ENCODE measurements at regions not wholly inside any gene's neighbourhood (a gene's known extent, or its start where the extent isn't known, plus 50 kb on each side); places are given as distances from the start of the nearest gene placed in this dataset.

DNA sequence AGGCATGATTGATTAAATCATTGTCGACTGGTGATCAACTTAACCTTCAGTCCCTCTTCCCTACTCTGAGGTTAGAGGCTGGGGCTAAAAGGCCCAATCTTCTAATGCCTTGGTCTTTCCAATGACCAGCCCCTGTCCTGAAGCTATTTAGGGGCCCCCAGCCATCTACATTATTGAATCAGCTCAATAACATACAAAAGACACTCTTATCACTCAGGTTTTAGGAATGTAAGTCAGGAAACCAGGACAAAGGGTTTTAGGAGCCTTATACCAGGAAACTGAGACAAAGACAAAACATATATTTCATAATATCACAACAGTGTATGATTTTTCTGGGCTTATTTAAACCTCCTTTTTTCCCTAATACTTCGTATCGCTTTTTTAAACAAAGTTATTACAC, 198.6 kb downstream of the RNF152 start:
- H3K27ac Mint-ChIP-seq = no peak overlapping the region
- peaks cover 30% of the 10 kb centered on the region for H3K4me1 Mint-ChIP-seq (ENCODE audit: low read depth)
- TF ChIP-seq, protein P1, sequence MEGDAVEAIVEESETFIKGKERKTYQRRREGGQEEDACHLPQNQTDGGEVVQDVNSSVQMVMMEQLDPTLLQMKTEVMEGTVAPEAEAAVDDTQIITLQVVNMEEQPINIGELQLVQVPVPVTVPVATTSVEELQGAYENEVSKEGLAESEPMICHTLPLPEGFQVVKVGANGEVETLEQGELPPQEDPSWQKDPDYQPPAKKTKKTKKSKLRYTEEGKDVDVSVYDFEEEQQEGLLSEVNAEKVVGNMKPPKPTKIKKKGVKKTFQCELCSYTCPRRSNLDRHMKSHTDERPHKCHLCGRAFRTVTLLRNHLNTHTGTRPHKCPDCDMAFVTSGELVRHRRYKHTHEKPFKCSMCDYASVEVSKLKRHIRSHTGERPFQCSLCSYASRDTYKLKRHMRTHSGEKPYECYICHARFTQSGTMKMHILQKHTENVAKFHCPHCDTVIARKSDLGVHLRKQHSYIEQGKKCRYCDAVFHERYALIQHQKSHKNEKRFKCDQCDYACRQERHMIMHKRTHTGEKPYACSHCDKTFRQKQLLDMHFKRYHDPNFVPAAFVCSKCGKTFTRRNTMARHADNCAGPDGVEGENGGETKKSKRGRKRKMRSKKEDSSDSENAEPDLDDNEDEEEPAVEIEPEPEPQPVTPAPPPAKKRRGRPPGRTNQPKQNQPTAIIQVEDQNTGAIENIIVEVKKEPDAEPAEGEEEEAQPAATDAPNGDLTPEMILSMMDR (IDR thresholded peaks at IDR 0.05; ENCODE audit: unreplicated experiment) = no peak
- no peak for DNase-seq (ENCODE audit: low spot score, unreplicated experiment)
- peaks cover 2% of the 10 kb centered on the region for H3K36me3 Mint-ChIP-seq (ENCODE audit: insufficient read depth)
- no peak overlapping the region for H3K4me3 Mint-ChIP-seq (ENCODE audit: low read depth)
- H3K27me3 Mint-ChIP-seq = no peaks in the 10 kb centered on the region
- peaks cover 3% of the 10 kb centered on the region for H3K9me3 Mint-ChIP-seq (ENCODE audit: low read depth)

DNA sequence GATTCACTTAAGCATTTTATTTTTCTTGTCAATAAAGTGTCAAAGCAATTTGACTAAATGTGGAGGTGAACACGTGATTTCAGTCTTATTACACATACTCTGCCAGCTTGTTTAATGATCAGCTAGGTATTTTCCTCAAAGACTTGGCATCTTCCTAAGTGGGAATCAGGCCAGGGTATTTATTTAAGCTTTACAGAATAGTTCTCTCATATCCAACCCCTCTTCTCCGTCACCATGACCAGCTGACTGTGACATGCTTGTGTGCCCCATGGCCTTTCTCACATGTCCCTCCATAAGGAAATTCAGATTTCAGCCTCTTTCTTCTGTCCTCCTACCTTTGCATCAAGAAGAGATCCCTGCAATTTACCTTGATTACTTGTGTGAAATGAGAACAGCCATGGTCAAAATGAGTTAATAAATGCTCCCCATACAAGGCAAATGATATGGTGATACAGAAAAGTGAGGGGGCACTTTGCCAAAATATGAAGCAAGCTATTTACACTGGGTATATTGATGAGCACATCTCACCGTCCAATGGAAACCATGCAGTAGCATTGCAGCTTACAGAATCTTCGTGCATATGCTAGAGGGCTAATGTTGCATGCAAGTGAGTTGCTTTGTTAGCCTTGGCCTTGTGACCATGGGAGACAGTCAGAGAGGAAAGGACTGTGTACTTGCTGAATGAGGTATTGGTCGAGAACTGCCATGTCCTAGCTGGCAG, 202.2 kb downstream of the RNF152 start:
- no peak overlapping the region for H3K4me3 Mint-ChIP-seq (ENCODE audit: low read depth)
- no peaks in the 10 kb centered on the region for H3K27me3 Mint-ChIP-seq
- H3K9me3 Mint-ChIP-seq (ENCODE audit: low read depth) = peaks cover 9% of the 10 kb centered on the region
- DNase-seq (ENCODE audit: low spot score, unreplicated experiment) = no peak
- H3K36me3 Mint-ChIP-seq (ENCODE audit: insufficient read depth) = peaks cover 2% of the 10 kb centered on the region
- TF ChIP-seq, protein P1 (IDR thresholded peaks at IDR 0.05; ENCODE audit: unreplicated experiment) = no peak
- H3K27ac Mint-ChIP-seq = peak overlapping the region; percentile 13
- peaks cover 34% of the 10 kb centered on the region for H3K4me1 Mint-ChIP-seq (ENCODE audit: low read depth)

DNA sequence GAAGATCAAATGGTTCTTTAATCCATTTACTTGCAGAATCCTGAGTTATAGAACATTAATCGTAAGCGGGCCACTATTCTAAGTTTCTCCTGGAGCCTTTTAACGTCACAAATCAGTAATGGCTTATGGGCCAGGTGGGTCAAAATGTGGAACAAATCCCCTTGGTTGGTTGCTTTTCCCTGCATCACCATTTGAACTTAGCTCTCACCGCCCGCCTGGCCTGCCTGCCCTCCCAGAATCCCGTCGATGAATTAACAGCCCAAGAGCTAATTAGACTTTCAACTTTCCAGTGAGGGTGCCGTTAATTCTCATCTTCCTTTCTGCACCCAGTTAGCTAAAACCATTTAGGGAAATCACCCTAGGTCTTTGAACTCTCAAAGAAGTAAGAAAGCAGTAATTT, 205.5 kb downstream of the RNF152 start:
- H3K27ac Mint-ChIP-seq = no peak overlapping the region
- no peaks in the 10 kb centered on the region for H3K36me3 Mint-ChIP-seq (ENCODE audit: insufficient read depth)
- DNase-seq (ENCODE audit: low spot score, unreplicated experiment) = no peak
- peaks cover 8% of the 10 kb centered on the region for H3K9me3 Mint-ChIP-seq (ENCODE audit: low read depth)
- H3K27me3 Mint-ChIP-seq = no peaks in the 10 kb centered on the region
- peaks cover 21% of the 10 kb centered on the region for H3K4me1 Mint-ChIP-seq (ENCODE audit: low read depth)
- TF ChIP-seq, protein P1 (IDR thresholded peaks at IDR 0.05; ENCODE audit: unreplicated experiment) = no peak
- H3K4me3 Mint-ChIP-seq (ENCODE audit: low read depth) = no peak overlapping the region

DNA sequence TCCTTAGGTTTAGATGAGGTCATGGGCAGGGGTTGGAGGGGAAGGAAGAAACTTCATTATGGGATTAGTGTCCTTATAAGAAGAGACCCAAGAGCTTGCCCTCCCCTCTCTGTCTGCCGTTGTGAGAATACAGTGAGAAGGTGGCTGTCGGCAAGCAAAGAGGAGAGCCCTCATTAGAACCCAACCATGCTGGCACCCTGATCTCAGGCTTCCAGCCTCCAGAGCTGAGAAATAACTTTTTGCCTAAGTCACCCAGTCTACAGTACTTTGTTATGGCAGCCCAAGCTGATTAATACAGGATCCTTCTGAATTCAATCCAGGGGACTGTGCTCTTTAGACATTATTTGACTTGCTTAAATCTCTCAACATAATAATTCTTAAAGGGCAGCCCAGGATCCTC, 209.0 kb downstream of the RNF152 start:
- Mint-ChIP-seq H3K27me3 (no peaks in the 10 kb centered on the region), H3K36me3 (ENCODE audit: insufficient read depth) (peaks cover 8% of the 10 kb centered on the region), H3K4me1 (ENCODE audit: low read depth) (peaks cover 5% of the 10 kb centered on the region), H3K27ac (no peak overlapping the region), H3K9me3 (ENCODE audit: low read depth) (peaks cover 18% of the 10 kb centered on the region), H3K4me3 (ENCODE audit: low read depth) (no peak overlapping the region)
- no peak for DNase-seq (ENCODE audit: low spot score, unreplicated experiment)
- TF ChIP-seq, protein P1 (IDR thresholded peaks at IDR 0.05; ENCODE audit: unreplicated experiment) = no peak

DNA sequence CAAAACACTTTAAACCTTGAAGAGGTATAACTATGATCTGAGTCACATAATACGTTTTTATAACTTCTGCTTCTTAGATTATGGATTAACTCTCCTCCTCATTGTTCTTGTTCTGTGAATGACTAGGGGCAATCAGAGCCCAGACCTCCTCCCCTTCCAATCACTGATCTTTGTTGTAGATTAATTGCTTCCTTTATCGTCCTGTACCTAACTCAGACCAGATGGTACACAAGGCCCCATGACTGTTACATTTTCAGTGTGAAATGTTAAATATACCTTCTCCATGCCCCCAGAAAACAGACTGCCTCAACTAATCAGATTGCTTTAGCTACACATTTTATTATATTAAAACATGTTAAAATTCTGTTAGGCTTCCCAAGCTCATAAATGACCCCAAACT, 211.7 kb downstream of the RNF152 start:
- TF ChIP-seq, protein P1 (IDR thresholded peaks at IDR 0.05; ENCODE audit: unreplicated experiment) = no peak
- H3K27ac Mint-ChIP-seq = no peak overlapping the region
- peaks cover 20% of the 10 kb centered on the region for H3K9me3 Mint-ChIP-seq (ENCODE audit: low read depth)
- no peak overlapping the region for H3K4me3 Mint-ChIP-seq (ENCODE audit: low read depth)
- H3K27me3 Mint-ChIP-seq = no peaks in the 10 kb centered on the region
- no peak for DNase-seq (ENCODE audit: low spot score, unreplicated experiment)
- H3K4me1 Mint-ChIP-seq (ENCODE audit: low read depth) = no peaks in the 10 kb centered on the region
- H3K36me3 Mint-ChIP-seq (ENCODE audit: insufficient read depth) = peaks cover 8% of the 10 kb centered on the region

Measured in progenitor cell of endocrine pancreas (in vitro differentiated cells).